Liver (tissue), 8 donors: ENCODE measurements at regions not wholly inside any gene's neighbourhood (a gene's known extent, or its start where the extent isn't known, plus 50 kb on each side); places are given as distances from the start of the nearest gene placed in this dataset.

ENCODE experiments used
- DNase-seq: peaks from one replicate; pipeline ENCODE4 v3.0.0-alpha.2; 2017; ENCODE audit warnings: low spot score
- H3K27ac ChIP-seq, 2 donors: one replicate each; pipeline ENCODE4 v1.7.0; 2013; ENCODE audit warnings: inconsistent platforms in 2 of 2, low read length in 2 of 2, control low read depth in 1 of 2, low read depth in 1 of 2, mild to moderate bottlenecking in 1 of 2
- H3K27me3 ChIP-seq, 4 donors: one replicate each; pipeline versions ENCODE4 v1.6.1 to v1.7.0; 2013; ENCODE audit warnings: low read length in 3 of 4, inconsistent platforms in 1 of 4, mild to moderate bottlenecking in 1 of 4, moderate library complexity in 1 of 4; ENCODE audit not compliant: control insufficient read depth in 4 of 4, insufficient read depth in 4 of 4
- H3K36me3 ChIP-seq, 4 donors: one replicate each; pipeline versions ENCODE4 v1.6.1 to v1.7.0; 2013; ENCODE audit warnings: low read length in 3 of 4, mild to moderate bottlenecking in 3 of 4, low read depth in 1 of 4, moderate library complexity in 1 of 4; ENCODE audit not compliant: control insufficient read depth in 4 of 4, insufficient read depth in 3 of 4
- H3K4me1 ChIP-seq, 4 donors: one replicate each; pipeline versions ENCODE4 v1.6.1 to v1.7.0; 2013; ENCODE audit warnings: low read length in 3 of 4, mild to moderate bottlenecking in 3 of 4, moderate library complexity in 1 of 4; ENCODE audit not compliant: control insufficient read depth in 4 of 4, insufficient read depth in 4 of 4
- H3K4me3 ChIP-seq, 3 donors: one replicate each; pipeline versions ENCODE4 v1.6.1 to v1.7.0; 2013; ENCODE audit warnings: low read length in 3 of 3, control low read depth in 1 of 3, low read depth in 1 of 3, mild to moderate bottlenecking in 1 of 3
- H3K9ac ChIP-seq, 2 donors: one replicate each; pipeline ENCODE4 v1.7.0; 2013; ENCODE audit warnings: low read length in 2 of 2, mild to moderate bottlenecking in 2 of 2, moderate library complexity in 2 of 2, control low read depth in 1 of 2, low read depth in 1 of 2
- H3K9me3 ChIP-seq, 4 donors: one replicate each; pipeline versions ENCODE4 v1.6.1 to v1.7.0; 2013; ENCODE audit warnings: low read length in 3 of 4; ENCODE audit not compliant: control insufficient read depth in 4 of 4
- ATF3 ChIP-seq: IDR thresholded peaks from 2 replicates; pipeline ENCODE4 v1.6.1; 2016; ENCODE audit warnings: antibody characterized with exemption
- CTCF ChIP-seq: fragments of 150-350 bp; IDR thresholded peaks from 2 replicates; pipeline ENCODE4 v1.5.1; 2017; ENCODE audit warnings: improper control_type of control experiment, low read depth, low read length; ENCODE audit not compliant: missing input control
- EGR1 ChIP-seq, 2 donors: IDR thresholded peaks; 2 replicates each; pipeline ENCODE4 v1.6.1; 2016 to 2018; ENCODE audit warnings: antibody characterized with exemption in 2 of 2, low read depth in 2 of 2
- FOXA1 ChIP-seq: IDR thresholded peaks from 2 replicates; pipeline ENCODE4 v1.6.1; 2016; ENCODE audit warnings: antibody characterized with exemption
- FOXA2 ChIP-seq: IDR thresholded peaks from 2 replicates; pipeline ENCODE4 v1.6.1; 2016; ENCODE audit warnings: antibody characterized with exemption
- HNF4A ChIP-seq, 2 donors: conservative IDR thresholded peaks; 2 replicates each; pipeline ENCODE4 v1.6.1; 2016; ENCODE audit warnings: antibody characterized with exemption in 2 of 2, mild to moderate bottlenecking in 2 of 2
- HNF4G ChIP-seq: IDR thresholded peaks from 2 replicates; pipeline ENCODE4 v1.6.1; 2016; ENCODE audit warnings: antibody characterized with exemption
- JUND ChIP-seq, 2 donors: IDR thresholded peaks; 2 replicates each; pipeline ENCODE4 v1.6.1; 2016; ENCODE audit warnings: antibody characterized with exemption in 2 of 2
- MAX ChIP-seq: IDR thresholded peaks from 2 replicates; pipeline ENCODE4 v1.6.1; 2016; ENCODE audit warnings: antibody characterized with exemption
- NR2F2 ChIP-seq: IDR thresholded peaks from 2 replicates; pipeline ENCODE4 v1.6.1; 2016; ENCODE audit warnings: antibody characterized with exemption
- RXRA ChIP-seq, 2 donors: IDR thresholded peaks; 2 replicates each; pipeline ENCODE4 v1.6.1; 2017 to 2018; ENCODE audit warnings: antibody characterized with exemption in 2 of 2, mild to moderate bottlenecking in 1 of 2
- TAF1 ChIP-seq: conservative IDR thresholded peaks from 2 replicates; pipeline ENCODE4 v1.6.1; 2016; ENCODE audit warnings: antibody characterized with exemption, mild to moderate bottlenecking
- YY1 ChIP-seq: IDR thresholded peaks from 2 replicates; pipeline ENCODE4 v1.6.1; 2016; ENCODE audit warnings: antibody characterized with exemption, mild to moderate bottlenecking
- ZBTB33 ChIP-seq: IDR thresholded peaks from 2 replicates; pipeline ENCODE4 v1.6.1; 2016; ENCODE audit warnings: antibody characterized with exemption
- WGBS: extraction: QIAGEN DNeasy Blood & Tissue Kit; methylation state at CpG from one replicate; pipeline ENCODE4 v1.1.7; 2013; 5-methylcytosine and 5-hydroxymethylcytosine counted together
- donor health status: healthy.
- donor health status: healthy.
- donor health status: healthy.
- donor health status: healthy.
- donor health status: healthy.

GRCh38 chr2:49459314-49459993 lies 305.1 kb upstream of the FSHR start:
- TF ChIP-seq HNF4G (no peak), MAX (no peak)
- H3K27ac ChIP-seq, result no peak overlapping the region
- 66% methylated on average over 3 of the region's 3 CpGs for WGBS
- no peak overlapping the region for H3K4me3 ChIP-seq
- peaks cover 0 to 3% (median under 1%) of the 10 kb centered on the region in 4 donors for H3K9me3 ChIP-seq
- H3K4me1 ChIP-seq, result no peaks in the 10 kb centered on the region
- DNase-seq, result no peak
- no peaks in the 10 kb centered on the region for H3K36me3 ChIP-seq
- no peaks in the 10 kb centered on the region for H3K27me3 ChIP-seq
- no peak overlapping the region for H3K9ac ChIP-seq

GRCh38 chr2:49444005-49444404 lies 289.7 kb upstream of the FSHR start:
- Histone ChIP-seq H3K4me3 (no peak overlapping the region), H3K9ac (no peak overlapping the region), H3K9me3 (no peaks in the 10 kb centered on the region), H3K36me3 (no peaks in the 10 kb centered on the region), H3K4me1 (no peaks in the 10 kb centered on the region), H3K27ac (no peak overlapping the region), H3K27me3 (no peaks in the 10 kb centered on the region)
- TF ChIP-seq HNF4G (no peak), JUND (IDR thresholded peaks at IDR 0.05) (no peak), MAX (no peak), TAF1 (no peak), FOXA2 (no peak), EGR1 (IDR thresholded peaks at IDR 0.05; ENCODE audit: low read depth in 2 of 2) (no peak), ATF3 (no peak)
- no peak for DNase-seq
- 69% methylated on average over 3 of the region's 3 CpGs for WGBS

- no peak for DNase-seq
- Histone ChIP-seq H3K4me3 (no peak overlapping the region), H3K27ac (no peak overlapping the region), H3K9me3 (no peaks in the 10 kb centered on the region), H3K36me3 (no peaks in the 10 kb centered on the region), H3K27me3 (peaks cover 0 to 6% (median 0%) of the 10 kb centered on the region in 4 donors), H3K4me1 (no peaks in the 10 kb centered on the region), H3K9ac (no peak overlapping the region)
- WGBS, result 50% methylated on average over 4 of the region's 4 CpGs
- no peak for TF ChIP-seq TAF1
- TF ChIP-seq ATF3, result no peak
- TF ChIP-seq NR2F2, result no peak
- no peak for TF ChIP-seq YY1
- TF ChIP-seq FOXA1, result no peak
- no peak for TF ChIP-seq CTCF
- no peak for TF ChIP-seq JUND (IDR thresholded peaks at IDR 0.05)
- no peak for TF ChIP-seq RXRA (IDR thresholded peaks at IDR 0.05)
- no peak for TF ChIP-seq HNF4A (conservative IDR thresholded peaks at IDR 0.05)
- TF ChIP-seq MAX, result no peak
- no peak for TF ChIP-seq EGR1 (IDR thresholded peaks at IDR 0.05; ENCODE audit: low read depth in 2 of 2)
- no peak for TF ChIP-seq ZBTB33
Observed at GRCh38 chr2:49426996-49427395, 272.7 kb upstream of the FSHR start.
